IMR-90 (cell line): ENCODE measurements at regions not wholly inside any gene's neighbourhood (a gene's known extent, or its start where the extent isn't known, plus 50 kb on each side); places are given as distances from the start of the nearest gene placed in this dataset.

ENCODE experiments used
- ATAC-seq: fragments of 200-7000 bp; cut with Tn5 transposase; 2 replicates; pipeline ENCODE4 v1.9.1; 2020; ENCODE audit warnings: low read depth, mild to moderate bottlenecking, moderate library complexity
- BruUV-seq: library from RNA; stranded (reverse); fragments of 400-500 nt; replicated peaks from 2 replicates; lab custom pipeline; 2021; lab: Mats Ljungman, UMichigan
- CTCF ChIA-PET: fragments of 300-600 bp; formaldehyde crosslinking; extraction: SDS; loops from one replicate; lab custom pipeline; 2021; ENCODE audit warnings: antibody characterized with exemption; lab: Yijun Ruan, JAX
- POLR2A ChIA-PET: fragments of 300-600 bp; sonication (Branson Sonifier 250); formaldehyde crosslinking; loops from one replicate; lab custom pipeline; 2022; ENCODE audit warnings: antibody characterized with exemption; ENCODE audit not compliant: unreplicated experiment; lab: Charles Lee
- DNase-seq: peaks from one replicate; pipeline ENCODE4 v3.0.0; 2013
- H2AFZ ChIP-seq: replicated peaks from 2 replicates; pipeline ENCODE3; 2013; ENCODE audit warnings: low read length, mild to moderate bottlenecking; ENCODE audit not compliant: poor library complexity
- H2AK5ac ChIP-seq: 2 replicates; pipeline ENCODE4 v1.6.1; 2013; ENCODE audit warnings: low read depth, low read length, inconsistent platforms
- H2AK9ac ChIP-seq: replicated peaks from 2 replicates; pipeline ENCODE3; 2013; ENCODE audit warnings: mild to moderate bottlenecking, low read depth, low read length, moderate library complexity; ENCODE audit not compliant: poor library complexity
- H2BK120ac ChIP-seq: 2 replicates; pipeline ENCODE4 v1.6.1; 2013; ENCODE audit warnings: low read depth, low read length, inconsistent platforms
- H2BK15ac ChIP-seq: 3 replicates; pipeline ENCODE4 v1.6.1; 2013; ENCODE audit warnings: low read depth, low read length, inconsistent platforms
- H2BK20ac ChIP-seq: 2 replicates; pipeline ENCODE4 v1.6.1; 2013; ENCODE audit warnings: low read depth, mild to moderate bottlenecking, inconsistent platforms, low read length, moderate library complexity
- H2BK5ac ChIP-seq: 2 replicates; pipeline ENCODE4 v1.6.1; 2013; ENCODE audit warnings: mild to moderate bottlenecking, low read depth, low read length, inconsistent platforms; ENCODE audit not compliant: poor library complexity, severe bottlenecking
- H3K14ac ChIP-seq: replicated peaks from 2 replicates; pipeline ENCODE4 v1.6.1; 2013; ENCODE audit warnings: low read depth, low read length, inconsistent platforms
- H3K18ac ChIP-seq: 2 replicates; pipeline ENCODE4 v1.6.1; 2013; ENCODE audit warnings: low read depth, low read length, control low read depth
- H3K23ac ChIP-seq: 2 replicates; pipeline ENCODE4 v1.6.1; 2013; ENCODE audit warnings: low read depth, low read length, inconsistent platforms
- H3K27ac ChIP-seq: 2 replicates; pipeline ENCODE4 v1.5.1; 2013; ENCODE audit warnings: mild to moderate bottlenecking, control low read depth, low read length; ENCODE audit not compliant: insufficient read depth
- H3K27me3 ChIP-seq: 2 replicates; pipeline ENCODE4 v1.6.1; 2013; ENCODE audit warnings: low read length; ENCODE audit not compliant: control insufficient read depth, insufficient read depth
- H3K36me3 ChIP-seq: 2 replicates; pipeline ENCODE4 v1.6.1; 2013; ENCODE audit warnings: low read length, mixed read lengths; ENCODE audit not compliant: control insufficient read depth, insufficient read depth
- H3K4ac ChIP-seq: 2 replicates; pipeline ENCODE4 v1.6.1; 2013; ENCODE audit warnings: low read depth, low read length, inconsistent platforms
- H3K4me1 ChIP-seq: 2 replicates; pipeline ENCODE4 v1.6.1; 2013; ENCODE audit warnings: low read length, mixed read lengths; ENCODE audit not compliant: control insufficient read depth, insufficient read depth
- H3K4me2 ChIP-seq: 2 replicates; pipeline ENCODE4 v1.6.1; 2013; ENCODE audit warnings: low read depth, mild to moderate bottlenecking, control low read depth, low read length, moderate library complexity
- H3K4me3 ChIP-seq: 2 replicates; pipeline ENCODE4 v1.5.1; 2013; ENCODE audit warnings: low read depth, mild to moderate bottlenecking, control low read depth, low read length, moderate library complexity; ENCODE audit not compliant: insufficient read depth
- H3K56ac ChIP-seq: 2 replicates; pipeline ENCODE4 v1.6.1; 2013; ENCODE audit warnings: low read length, inconsistent platforms; ENCODE audit not compliant: insufficient read depth; ENCODE audit errors: extremely low read depth
- H3K79me1 ChIP-seq, 2 experiments: 2 replicates each; pipeline ENCODE4 v1.6.1; 2013; ENCODE audit warnings: low read length in 2 of 2, inconsistent platforms in 1 of 2, low read depth in 1 of 2
- H3K9ac ChIP-seq: 2 replicates; pipeline ENCODE4 v1.6.1; 2013; ENCODE audit warnings: low read depth, low read length, control low read depth
- H3K9me1 ChIP-seq: 2 replicates; pipeline ENCODE4 v1.6.1; 2013; ENCODE audit warnings: low read length, inconsistent platforms; ENCODE audit not compliant: insufficient read depth
- H3K9me3 ChIP-seq: 2 replicates; pipeline ENCODE4 v1.6.1; 2013; ENCODE audit warnings: low read length; ENCODE audit not compliant: control insufficient read depth, insufficient read depth
- H4K20me1 ChIP-seq: 2 replicates; pipeline ENCODE4 v1.6.1; 2013; ENCODE audit warnings: low read length, inconsistent platforms; ENCODE audit not compliant: insufficient read depth
- H4K5ac ChIP-seq: 2 replicates; pipeline ENCODE4 v1.6.1; 2013; ENCODE audit warnings: mild to moderate bottlenecking, low read depth, low read length, control low read depth
- H4K8ac ChIP-seq, 2 experiments: 2 replicates each; pipeline ENCODE4 v1.6.1; 2013; ENCODE audit warnings: low read depth in 2 of 2, low read length in 2 of 2, control low read depth in 1 of 2, inconsistent platforms in 1 of 2
- H4K91ac ChIP-seq: 2 replicates; pipeline ENCODE4 v1.6.1; 2013; ENCODE audit warnings: low read depth, low read length, inconsistent platforms; ENCODE audit not compliant: insufficient read depth
- BHLHE40 ChIP-seq: fragments of 150-350 bp; IDR thresholded peaks from 2 replicates; pipeline ENCODE4 v1.6.1; 2016; ENCODE audit warnings: mild to moderate bottlenecking, low read depth, low read length
- CTCF ChIP-seq: conservative IDR thresholded peaks from 2 replicates; pipeline ENCODE4 v1.5.1; 2012; ENCODE audit warnings: mild to moderate bottlenecking, low read depth, low read length, improper control_type of control experiment
- ELK1 ChIP-seq: fragments of 150-350 bp; IDR thresholded peaks from 2 replicates; pipeline ENCODE4 v1.6.1; 2016; ENCODE audit warnings: low read depth, mild to moderate bottlenecking, low read length, moderate library complexity, borderline replicate concordance
- MAFK ChIP-seq: IDR thresholded peaks from 2 replicates; pipeline ENCODE4 v1.6.1; 2012; ENCODE audit warnings: low read depth, low read length, improper control_type of control experiment
- RCOR1 ChIP-seq: IDR thresholded peaks from 2 replicates; pipeline ENCODE4 v1.6.1; 2012; ENCODE audit warnings: mild to moderate bottlenecking, low read length, improper control_type of control experiment; ENCODE audit not compliant: insufficient replicate concordance
- WGBS, 2 experiments: methylation state at CpG; one replicate each; pipeline versions ENCODE4 v1.1.5 to v1.1.7; 2013; ENCODE audit warnings: missing lambda C conversion rate in 2 of 2; ENCODE audit not compliant: insufficient read length in 1 of 2; ENCODE audit errors: extremely low coverage in 2 of 2; 5-methylcytosine and 5-hydroxymethylcytosine counted together
- dilution Hi-C: fragments of 300-500 bp; cut with HindIII; formaldehyde crosslinking; loops from one replicate; pipeline ENCODE4 v1.14.3; 2018; ENCODE audit warnings: low sequenced_read_pairs; ENCODE audit not compliant: unreplicated experiment
- in situ Hi-C: fragments of 300-500 bp; cut with MboI; formaldehyde crosslinking; loops from 3 replicates; pipeline ENCODE4 v1.14.3; 2019; ENCODE audit warnings: low sequenced_read_pairs, inconsistent platforms, mixed read lengths
- intact Hi-C: fragments of 100-400 bp; cut with micrococcal nuclease; formaldehyde crosslinking; loops from 2 replicates; pipeline ENCODE4 v1.10.0; 2022

DNA sequence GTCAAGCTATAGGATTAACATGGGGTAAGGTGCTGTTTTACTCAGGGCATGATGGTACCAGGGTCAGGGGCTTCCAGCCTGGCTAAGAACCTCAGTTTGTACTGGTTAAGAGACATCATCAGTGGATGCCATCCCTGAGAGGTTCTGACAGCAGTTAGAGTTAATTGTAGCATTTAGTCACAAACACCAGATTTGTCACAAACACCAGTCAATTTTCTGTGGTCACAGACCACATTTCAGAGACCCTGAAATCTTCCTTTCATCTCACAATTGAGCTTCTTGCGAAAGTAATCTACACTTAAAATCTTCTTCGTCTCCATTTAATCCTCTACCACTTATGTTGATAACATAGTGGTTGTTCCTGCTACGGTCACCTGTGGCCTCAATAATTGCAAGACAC, 143.0 kb upstream of the EGLN3 start:
- no peak overlapping the region for H3K4ac ChIP-seq
- H2AK5ac ChIP-seq, result no peak overlapping the region
- no peak overlapping the region for H3K4me3 ChIP-seq
- H3K56ac ChIP-seq, result no peak overlapping the region
- no peak overlapping the region for H3K27ac ChIP-seq
- H4K20me1 ChIP-seq, result no peaks in the 10 kb centered on the region
- H4K91ac ChIP-seq, result no peak overlapping the region
- no peak overlapping the region for H4K5ac ChIP-seq
- no CpG with 5 or more reads among the region's 3 CpGs for WGBS, 2 experiments
- H2AK9ac ChIP-seq, result no peak overlapping the region
- TF ChIP-seq RCOR1 (no peak), MAFK (no peak), BHLHE40 (no peak), CTCF (no peak), ELK1 (no peak)
- H2BK20ac ChIP-seq, result no peak overlapping the region
- H2AFZ ChIP-seq, result no peak overlapping the region
- ChIA-PET POLR2A (no interaction called here), CTCF (no interaction called here)
- no peaks in the 10 kb centered on the region for H3K36me3 ChIP-seq
- H2BK5ac ChIP-seq, result no peak overlapping the region
- no peak overlapping the region for H3K23ac ChIP-seq
- H2BK15ac ChIP-seq, result no peak overlapping the region
- H3K14ac ChIP-seq, result no peak overlapping the region
- H4K8ac ChIP-seq, result no peak overlapping the region
- H3K9me1 ChIP-seq, result no peaks in the 10 kb centered on the region
- no peak overlapping the region for H3K9ac ChIP-seq
- intact Hi-C loops, result no loop called here
- DNase-seq (no peak), ATAC-seq (no peak)
- no peak overlapping the region for H3K18ac ChIP-seq
- dilution Hi-C loops, result no loop called here
- H3K4me1 ChIP-seq, result no peaks in the 10 kb centered on the region
- H3K4me2 ChIP-seq, result no peak overlapping the region
- BruUV-seq, result no TSS peak
- in situ Hi-C loops, result no loop called here
- no peak overlapping the region for H2BK120ac ChIP-seq
- no peaks in the 10 kb centered on the region for H3K79me1 ChIP-seq
- H3K27me3 ChIP-seq, result peaks cover 1% of the 10 kb centered on the region; the same call in 1 of the 2 replicates
- no peaks in the 10 kb centered on the region for H3K9me3 ChIP-seq
